ENCODE measurements at regions not wholly inside any gene's neighbourhood (a gene's known extent, or its start where the extent isn't known, plus 50 kb on each side); places are given as distances from the start of the nearest gene placed in this dataset.

GRCh38 chr18:41199212-41199611 is 755.8 kb upstream of the PIK3C3 start:
- Histone ChIP-seq H3K36me3 (no peaks in the 10 kb centered on the region), H3K27ac (no peak overlapping the region), H3K4me3 (no peak overlapping the region), H3K4me1 (no peaks in the 10 kb centered on the region), H3K27me3 (no peaks in the 10 kb centered on the region), H3K9me3 (no peaks in the 10 kb centered on the region)
- TF ChIP-seq POLR2A (IDR thresholded peaks at IDR 0.05) (no peak), CTCF (IDR thresholded peaks at IDR 0.05) (no peak)
- no peak for DNase-seq

- no peak overlapping the region for H3K4me3 ChIP-seq
- H3K27ac ChIP-seq, result no peak overlapping the region
- DNase-seq, result no peak
- no peaks in the 10 kb centered on the region for H3K27me3 ChIP-seq
- no peak for TF ChIP-seq CTCF (IDR thresholded peaks at IDR 0.05)
- no peak for TF ChIP-seq POLR2A (IDR thresholded peaks at IDR 0.05)
- H3K4me1 ChIP-seq, result no peaks in the 10 kb centered on the region
- no peaks in the 10 kb centered on the region for H3K9me3 ChIP-seq
- H3K36me3 ChIP-seq, result no peaks in the 10 kb centered on the region
Measured at GRCh38 chr18:41197967-41198366, 757.1 kb upstream of the PIK3C3 start.

GRCh38 chr18:41170346-41170745 is 784.7 kb upstream of the PIK3C3 start:
- no peaks in the 10 kb centered on the region for H3K9me3 ChIP-seq
- DNase-seq, result no peak
- no peaks in the 10 kb centered on the region for H3K27me3 ChIP-seq
- TF ChIP-seq CTCF (IDR thresholded peaks at IDR 0.05), result no peak
- no peak for TF ChIP-seq POLR2A (IDR thresholded peaks at IDR 0.05)
- H3K4me3 ChIP-seq, result no peak overlapping the region
- H3K36me3 ChIP-seq, result no peaks in the 10 kb centered on the region
- no peak overlapping the region for H3K27ac ChIP-seq
- no peaks in the 10 kb centered on the region for H3K4me1 ChIP-seq

GRCh38 chr18:41165625-41166024 is 789.4 kb upstream of the PIK3C3 start:
- Histone ChIP-seq H3K27ac (no peak overlapping the region), H3K4me3 (no peak overlapping the region), H3K4me1 (no peaks in the 10 kb centered on the region), H3K36me3 (no peaks in the 10 kb centered on the region), H3K27me3 (no peaks in the 10 kb centered on the region), H3K9me3 (no peaks in the 10 kb centered on the region)
- no peak for TF ChIP-seq CTCF (IDR thresholded peaks at IDR 0.05)
- no peak for TF ChIP-seq POLR2A (IDR thresholded peaks at IDR 0.05)
- no peak for DNase-seq

GRCh38 chr18:41162781-41163180 is 792.3 kb upstream of the PIK3C3 start:
- TF ChIP-seq POLR2A (IDR thresholded peaks at IDR 0.05), result no peak
- TF ChIP-seq CTCF (IDR thresholded peaks at IDR 0.05), result no peak
- Histone ChIP-seq H3K9me3 (no peaks in the 10 kb centered on the region), H3K27me3 (no peaks in the 10 kb centered on the region), H3K4me3 (no peak overlapping the region), H3K4me1 (no peaks in the 10 kb centered on the region), H3K36me3 (no peaks in the 10 kb centered on the region), H3K27ac (no peak overlapping the region)
- no peak for DNase-seq

GRCh38 chr18:41162191-41162590 is 792.8 kb upstream of the PIK3C3 start:
- no peak for DNase-seq
- H3K36me3 ChIP-seq, result no peaks in the 10 kb centered on the region
- no peaks in the 10 kb centered on the region for H3K9me3 ChIP-seq
- TF ChIP-seq POLR2A (IDR thresholded peaks at IDR 0.05) (no peak), CTCF (IDR thresholded peaks at IDR 0.05) (no peak)
- no peak overlapping the region for H3K4me3 ChIP-seq
- H3K27ac ChIP-seq, result no peak overlapping the region
- H3K4me1 ChIP-seq, result no peaks in the 10 kb centered on the region
- H3K27me3 ChIP-seq, result no peaks in the 10 kb centered on the region

All from Peyer's patch (tissue), 4 donors.